NCI-H1092 (cell line): ENCODE measurements at regions not wholly inside any gene's neighbourhood (a gene's known extent, or its start where the extent isn't known, plus 50 kb on each side); places are given as distances from the start of the nearest gene placed in this dataset.

Experiments
- DNase-seq: peaks from one replicate; lab custom pipeline; 2025; lab: John Stamatoyannopoulos, UW

DNA sequence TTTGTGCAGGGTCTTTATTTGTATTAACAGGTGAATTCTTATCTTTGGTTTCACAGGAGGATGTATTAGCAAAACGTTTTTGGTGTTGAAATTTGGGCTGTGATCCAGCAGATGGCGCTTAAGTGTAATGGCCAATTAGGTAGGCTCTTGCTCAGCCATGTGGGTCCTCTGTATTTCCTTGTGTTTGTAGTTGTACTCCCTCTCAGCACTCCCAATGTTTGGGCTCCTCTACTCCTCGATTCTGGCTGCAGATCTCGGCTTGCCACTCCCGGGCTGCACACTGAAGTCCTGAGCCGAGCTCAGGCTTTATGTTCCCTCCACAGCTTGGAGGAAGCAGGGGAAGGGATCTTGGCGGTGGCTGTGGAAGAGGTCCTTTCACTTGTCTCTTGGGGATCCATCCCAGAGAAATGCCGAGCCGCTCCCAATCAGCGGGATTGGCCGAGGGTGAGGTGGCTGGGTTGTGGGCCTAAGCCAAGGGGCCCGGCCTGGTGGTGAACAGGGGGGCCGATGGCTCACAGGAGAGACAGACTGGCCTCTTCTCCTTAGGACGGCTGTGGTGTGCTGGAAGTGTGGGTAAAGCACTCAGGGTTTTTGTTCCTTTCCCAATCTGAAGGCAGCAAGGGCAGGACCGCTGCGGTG, 133.7 kb downstream of the AEBP2 start:
- peak; percentile 62 for DNase-seq

DNA sequence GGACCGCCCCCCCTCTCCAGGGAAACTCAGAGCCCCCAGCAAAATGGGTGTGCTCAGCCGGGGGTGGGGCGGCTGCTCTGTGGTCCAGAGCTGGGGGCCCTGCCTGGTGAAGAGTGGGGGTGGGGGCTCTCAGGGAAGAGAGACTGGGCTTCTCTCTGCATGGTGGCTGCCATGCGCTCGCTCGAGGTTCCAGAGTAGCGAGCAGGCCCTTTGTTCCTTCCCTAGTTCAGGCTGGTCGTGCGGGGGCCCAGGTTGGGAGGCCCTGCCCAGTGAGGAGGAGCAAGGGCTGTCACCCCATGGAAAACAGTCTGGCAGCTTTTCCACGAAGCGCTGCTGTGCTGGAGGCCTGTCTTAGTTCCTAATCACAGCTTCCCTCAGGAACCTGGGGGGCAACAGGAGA, 134.6 kb downstream of the AEBP2 start:
- DNase-seq: no peak

DNA sequence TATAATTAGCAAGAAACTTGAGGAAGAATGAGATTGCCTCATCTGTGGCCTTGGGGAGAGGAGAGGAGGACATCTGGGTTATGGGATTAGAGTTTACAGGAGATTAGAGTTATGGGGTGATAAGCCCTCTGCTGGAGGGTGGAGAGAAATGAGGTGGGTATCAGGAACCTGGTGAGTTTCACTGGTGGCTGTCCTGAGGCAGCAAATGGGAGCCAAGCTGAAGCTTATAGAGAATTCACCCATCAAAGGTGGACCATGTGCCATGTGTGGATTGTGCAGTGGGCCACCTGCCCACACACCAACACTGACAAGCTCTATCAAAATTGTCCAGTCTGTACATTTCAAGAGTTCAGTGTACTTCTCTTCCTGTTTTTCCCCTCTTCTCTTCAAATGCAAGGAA, 135.3 kb downstream of the AEBP2 start:
- DNase-seq: no peak

DNA sequence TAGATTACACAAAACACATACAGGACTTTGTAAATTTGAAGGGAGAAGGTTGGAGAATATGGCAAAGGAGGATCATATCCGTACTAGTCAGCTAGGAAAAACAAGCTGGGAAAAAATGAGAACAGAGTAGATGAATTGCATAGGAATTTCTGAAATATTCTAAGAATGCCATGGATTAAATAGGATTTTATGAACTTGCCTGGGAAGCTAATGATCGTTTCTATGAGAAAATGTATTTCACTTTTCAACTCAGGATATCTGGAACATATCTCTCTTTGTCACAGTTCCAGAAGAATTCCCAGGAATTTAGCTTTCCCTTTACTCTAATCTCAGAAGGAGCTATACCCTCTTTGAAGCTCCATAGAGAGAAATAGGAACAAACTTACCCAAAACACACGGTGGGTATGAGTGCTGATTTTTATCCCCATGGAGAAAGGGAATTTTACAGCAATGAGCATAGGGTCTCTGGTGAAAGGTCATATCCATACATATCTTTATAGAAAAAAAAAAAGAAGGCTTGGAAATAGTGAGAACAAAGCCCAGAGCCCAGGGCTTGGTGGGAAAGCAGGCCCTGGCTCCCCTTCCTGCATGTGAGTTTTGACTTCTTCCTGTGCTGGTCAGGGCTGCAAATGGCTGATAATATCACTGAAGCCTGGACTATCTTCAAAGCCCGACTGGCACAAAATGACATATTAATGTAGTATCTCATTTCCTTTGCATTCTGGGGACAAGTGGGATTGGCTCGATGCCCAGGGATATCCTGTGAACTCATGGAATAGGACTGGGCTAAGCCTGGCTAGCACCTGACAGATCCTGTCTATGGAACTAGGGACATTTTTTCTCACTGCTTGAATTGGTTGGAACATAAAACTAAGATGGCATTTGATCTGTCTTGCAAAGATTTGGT, 136.3 kb downstream of the AEBP2 start:
- DNase-seq: peak; percentile 89

GRCh38 chr12:19576506-19577280, 137.4 kb downstream of the AEBP2 start:
- no peak for DNase-seq

DNA sequence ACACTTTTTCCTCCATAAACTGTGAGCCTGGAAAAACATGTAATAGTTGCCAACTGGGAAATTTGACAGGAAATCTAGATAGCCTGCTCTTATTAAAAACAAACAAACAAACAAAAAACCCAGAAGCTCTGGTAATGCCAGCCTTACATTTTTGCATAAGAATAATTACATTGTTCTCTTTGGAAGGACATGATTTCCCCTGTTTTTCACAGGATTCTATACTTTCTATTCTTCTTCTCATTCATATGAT, 137.9 kb downstream of the AEBP2 start:
- DNase-seq: no peak

DNA sequence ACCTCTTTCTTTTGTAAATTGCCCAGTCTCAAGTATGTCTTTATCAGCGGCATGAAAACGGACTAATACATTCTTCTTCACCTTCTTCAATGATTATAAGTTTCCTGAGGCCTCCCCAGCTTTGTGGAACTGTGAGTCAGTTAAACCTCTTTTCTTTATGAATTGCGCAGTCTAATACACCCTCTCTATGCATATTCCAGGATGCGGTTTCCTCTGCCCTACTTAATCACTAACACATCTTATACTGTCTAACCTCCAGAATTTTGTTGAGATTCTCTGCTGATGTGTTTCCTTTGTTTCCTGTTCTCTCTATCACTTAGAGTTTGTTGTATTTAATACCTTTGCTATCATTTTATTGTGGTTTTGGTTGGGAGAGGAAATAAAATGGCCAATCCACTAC, 145.4 kb downstream of the AEBP2 start:
- DNase-seq: no peak

GRCh38 chr12:19588951-19589350, 149.7 kb downstream of the AEBP2 start:
- no peak for DNase-seq

- DNase-seq: no peak
Measured at GRCh38 chr12:19591951-19592350, 152.7 kb downstream of the AEBP2 start.

- DNase-seq: no peak
Measured at GRCh38 chr12:19596434-19597166, 157.3 kb downstream of the AEBP2 start.

DNA sequence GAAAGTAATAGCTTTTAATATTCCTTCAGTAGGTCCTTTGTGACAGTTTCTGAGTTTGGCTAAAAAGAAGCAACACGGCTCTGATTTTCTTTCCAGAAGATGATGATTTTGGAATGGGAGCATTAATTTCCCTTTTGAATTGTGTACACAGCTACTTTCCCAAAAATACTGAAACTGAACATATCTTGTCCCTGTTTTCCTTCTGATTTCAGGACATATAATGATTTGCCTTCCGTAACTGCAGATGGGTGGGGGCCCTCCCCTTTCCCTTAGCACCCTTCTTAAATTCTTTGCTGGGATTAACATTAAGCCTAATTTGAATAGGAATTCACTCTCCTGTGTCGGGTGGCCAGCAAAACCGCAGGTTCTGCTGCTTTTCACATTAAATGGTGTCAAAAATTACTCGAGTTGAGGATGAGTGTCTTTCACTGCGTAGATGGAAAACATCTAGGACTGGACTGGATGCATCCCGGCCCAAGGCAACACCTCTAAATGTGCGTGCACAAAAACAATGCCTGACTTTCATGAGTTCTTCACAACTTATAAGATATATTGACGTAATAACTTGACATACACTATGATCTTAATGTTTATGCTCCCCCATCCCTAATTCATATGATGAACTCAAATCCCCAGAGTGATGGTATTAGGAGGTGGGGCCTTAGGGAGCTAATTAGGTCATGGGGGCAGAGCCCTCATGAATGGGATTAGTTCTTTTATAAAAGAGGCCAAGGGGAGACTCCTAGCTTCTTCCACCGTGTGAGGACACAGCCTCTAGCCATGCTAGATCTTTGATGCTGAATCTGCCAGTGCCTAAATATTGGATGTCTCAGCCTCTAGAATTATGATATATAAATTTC, 158.1 kb downstream of the AEBP2 start:
- DNase-seq: no peak

GRCh38 chr12:19605720-19606119, 166.4 kb downstream of the AEBP2 start:
- no peak for DNase-seq

- DNase-seq: no peak
Measured at GRCh38 chr12:19608039-19608438, 168.7 kb downstream of the AEBP2 start.

- no peak for DNase-seq
Measured at GRCh38 chr12:19613051-19613535, 173.8 kb downstream of the AEBP2 start.

DNA sequence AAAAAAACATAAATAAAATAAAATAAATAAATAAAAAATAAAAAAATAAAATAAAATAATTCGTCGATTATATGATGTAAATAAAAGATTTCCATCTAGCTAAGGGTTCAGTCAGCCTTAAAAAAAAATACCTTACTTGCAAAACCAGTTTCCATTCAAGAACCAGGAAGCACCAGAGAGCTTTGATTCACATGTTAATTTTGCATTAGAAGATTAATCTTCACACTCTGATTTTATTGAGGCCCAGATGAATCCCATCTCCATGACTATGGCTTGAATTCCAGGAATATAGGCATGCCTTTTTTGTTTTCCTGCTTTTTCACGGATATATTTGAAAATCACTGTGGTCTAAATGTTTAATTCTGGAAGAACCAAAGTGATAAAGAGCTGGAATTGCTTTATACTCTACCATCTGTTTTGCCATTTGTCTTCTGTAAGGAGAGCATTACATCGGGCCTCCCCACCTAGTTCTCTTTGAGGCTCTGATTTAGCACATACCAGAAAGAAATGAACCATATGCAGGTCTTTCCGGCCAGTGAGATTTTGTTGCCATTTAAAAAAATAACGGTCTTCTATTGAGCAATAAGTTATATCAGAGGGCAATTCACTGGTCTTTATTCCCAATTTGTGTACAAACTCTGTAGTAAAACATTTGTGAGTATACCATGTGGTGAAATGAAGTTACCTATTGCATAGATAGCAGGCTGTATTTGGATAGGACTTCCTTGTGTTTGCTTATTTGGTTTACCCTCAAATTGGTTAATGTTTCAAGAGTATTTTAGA, 175.5 kb downstream of the AEBP2 start:
- no peak for DNase-seq

- DNase-seq: no peak
Measured at GRCh38 chr12:19615384-19615725, 176.1 kb downstream of the AEBP2 start.

- no peak for DNase-seq
Measured at GRCh38 chr12:19616781-19617180, 177.5 kb downstream of the AEBP2 start.

DNA sequence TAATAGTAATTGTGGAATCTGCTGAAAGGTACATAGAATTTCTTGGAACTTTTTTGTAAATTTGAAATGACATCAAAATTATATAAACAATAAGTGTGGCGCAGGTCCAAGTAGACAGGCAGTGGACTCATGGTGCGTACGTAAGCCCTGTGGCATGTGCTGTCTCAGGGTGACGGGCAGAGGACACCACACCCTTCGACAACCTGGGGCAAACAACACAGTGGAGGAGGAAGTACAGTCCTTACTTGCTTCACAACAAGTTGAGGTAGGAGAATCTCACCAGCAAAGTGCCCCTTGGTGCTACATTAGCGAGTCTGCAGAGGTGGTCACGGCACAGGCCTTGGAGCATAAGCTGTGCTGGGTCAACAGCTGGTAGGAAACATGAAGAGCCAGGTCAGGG, 180.9 kb downstream of the AEBP2 start:
- DNase-seq: no peak

DNA sequence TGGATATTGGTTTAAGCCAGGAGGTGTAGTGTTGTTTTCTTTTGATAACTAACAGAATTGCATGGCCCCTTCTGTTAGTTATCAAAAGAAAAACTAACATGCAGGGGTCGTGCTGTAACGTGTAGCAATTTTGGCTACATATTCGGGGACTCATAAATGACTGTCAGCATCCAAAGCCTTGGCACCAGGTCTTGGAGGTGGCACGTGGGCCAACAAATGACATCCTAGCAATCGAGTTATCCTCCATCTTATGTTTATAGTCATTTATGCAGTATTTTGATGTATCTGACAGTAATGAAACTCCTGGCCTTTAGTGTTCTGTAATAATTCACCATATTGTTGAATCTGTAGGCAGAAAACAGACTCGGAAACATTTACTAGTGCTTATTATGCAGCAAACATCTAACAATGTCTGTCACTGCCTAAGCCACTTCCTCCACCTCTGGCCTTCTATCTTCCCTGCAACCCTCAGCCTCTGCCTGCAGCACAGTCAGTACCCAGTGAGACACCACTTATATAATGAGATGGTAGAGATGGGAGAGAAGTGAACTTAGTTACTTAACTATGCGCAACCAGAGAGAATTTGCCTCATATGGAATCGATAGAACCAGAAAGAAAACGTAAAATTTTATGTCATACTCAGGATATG, 184.6 kb downstream of the AEBP2 start:
- DNase-seq: no peak

DNA sequence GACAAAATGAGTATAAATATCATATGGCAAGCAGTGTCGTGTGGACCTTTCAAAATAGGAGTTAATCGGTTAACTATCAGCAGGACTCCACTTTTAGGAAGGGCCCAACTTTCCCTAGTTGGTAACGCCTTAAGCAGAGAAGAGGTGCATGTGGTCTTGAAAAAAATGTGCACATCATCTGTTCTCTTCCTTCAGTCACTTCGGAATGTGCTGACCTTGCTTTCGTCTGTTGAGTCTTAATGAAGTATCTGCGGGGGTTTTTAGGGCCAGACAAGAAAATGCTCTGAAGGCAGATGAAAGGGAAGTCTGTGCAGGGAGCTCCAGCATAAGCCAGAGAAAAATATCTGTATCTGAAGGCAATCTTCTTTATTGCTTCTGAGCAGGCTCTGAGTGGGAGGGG, 185.2 kb downstream of the AEBP2 start:
- no peak for DNase-seq
